Hematopoietic multipotent progenitor cell treated with erythropoietin and hydrocortisone succinate and interleukin-3 and kit ligand, for 4 days (in vitro differentiated cells): ENCODE measurements at regions not wholly inside any gene's neighbourhood (a gene's known extent, or its start where the extent isn't known, plus 50 kb on each side); places are given as distances from the start of the nearest gene placed in this dataset.

Source experiments
- DNase-seq: peaks from one replicate; pipeline ENCODE4 v3.0.0-alpha.2; 2015

- peak; percentile 48 for DNase-seq
Measured at GRCh38 chr11:109984634-109985289, 108.4 kb upstream of the ZC3H12C start.

- DNase-seq, result no peak
Measured at GRCh38 chr11:109986488-109986887, 106.7 kb upstream of the ZC3H12C start.

GRCh38 chr11:109991835-109992234, 101.4 kb upstream of the ZC3H12C start:
- DNase-seq, result no peak

GRCh38 chr11:109993786-109994185, 99.4 kb upstream of the ZC3H12C start:
- no peak for DNase-seq

GRCh38 chr11:109994907-109995306, 98.3 kb upstream of the ZC3H12C start:
- DNase-seq, result no peak

GRCh38 chr11:109996060-109996459, 97.1 kb upstream of the ZC3H12C start:
- no peak for DNase-seq

GRCh38 chr11:109998921-109999320, 94.3 kb upstream of the ZC3H12C start:
- no peak for DNase-seq

- DNase-seq, result peak; percentile 82
Measured at GRCh38 chr11:110000031-110000502, 93.1 kb upstream of the ZC3H12C start.

GRCh38 chr11:110000850-110001249, 92.3 kb upstream of the ZC3H12C start:
- no peak for DNase-seq

- DNase-seq, result no peak
Measured at GRCh38 chr11:110003426-110003825, 89.8 kb upstream of the ZC3H12C start.

GRCh38 chr11:110011595-110011994, 81.6 kb upstream of the ZC3H12C start:
- no peak for DNase-seq

- DNase-seq, result no peak
Measured at GRCh38 chr11:110015695-110016094, 77.5 kb upstream of the ZC3H12C start.

- no peak for DNase-seq
Measured at GRCh38 chr11:110019675-110020074, 73.5 kb upstream of the ZC3H12C start.

- no peak for DNase-seq
Measured at GRCh38 chr11:110022548-110022947, 70.6 kb upstream of the ZC3H12C start.

- no peak for DNase-seq
Measured at GRCh38 chr11:110023711-110024110, 69.5 kb upstream of the ZC3H12C start.

GRCh38 chr11:110026858-110027626, 66.2 kb upstream of the ZC3H12C start:
- peak; percentile 60 for DNase-seq

- DNase-seq, result no peak
Measured at GRCh38 chr11:110027627-110028371, 65.4 kb upstream of the ZC3H12C start.

GRCh38 chr11:110028921-110029320, 64.3 kb upstream of the ZC3H12C start:
- DNase-seq, result no peak

- no peak for DNase-seq
Measured at GRCh38 chr11:110029714-110030113, 63.5 kb upstream of the ZC3H12C start.

GRCh38 chr11:110031171-110031570, 62.0 kb upstream of the ZC3H12C start:
- no peak for DNase-seq

GRCh38 chr11:110032259-110032658, 60.9 kb upstream of the ZC3H12C start:
- DNase-seq, result no peak

GRCh38 chr11:110032957-110033570, 60.1 kb upstream of the ZC3H12C start:
- DNase-seq, result peak; percentile 8

GRCh38 chr11:110034806-110035205, 58.4 kb upstream of the ZC3H12C start:
- no peak for DNase-seq
